Natural killer cell (primary cell): ENCODE measurements at regions not wholly inside any gene's neighbourhood (a gene's known extent, or its start where the extent isn't known, plus 50 kb on each side); places are given as distances from the start of the nearest gene placed in this dataset.
A peak's percentile ranks its signal among the peaks of the same experiment; 100 is the strongest.

Experiments used
- ATAC-seq, 3 donors: fragments of 150-1000 bp in 2 of 3; fragments of 200-7000 bp in 1 of 3; cut with Tn5 transposase; 1 replicate in 1 of 3; 2 replicates in 2 of 3; pipeline ENCODE4 v1.10.0; 2021; ENCODE audit warnings: mild to moderate bottlenecking in 2 of 3, moderate library complexity in 2 of 3
- DNase-seq, 2 donors: peaks; one replicate each; pipeline versions ENCODE4 v3.0.0 to v3.0.0-alpha.2; 2013 to 2021; ENCODE audit warnings: mixed read lengths in 1 of 2
- H3K27ac ChIP-seq: one replicate; pipeline ENCODE4 v1.5.1; 2013; ENCODE audit warnings: mild to moderate bottlenecking, low read length
- H3K27me3 ChIP-seq: one replicate; pipeline ENCODE4 v1.6.1; 2013; ENCODE audit warnings: low read length; ENCODE audit not compliant: control insufficient read depth, insufficient read depth
- H3K36me3 ChIP-seq: one replicate; pipeline ENCODE4 v1.6.1; 2013; ENCODE audit warnings: low read length; ENCODE audit not compliant: control insufficient read depth, insufficient read depth
- H3K4me1 ChIP-seq: one replicate; pipeline ENCODE4 v1.6.1; 2013; ENCODE audit warnings: low read length; ENCODE audit not compliant: control insufficient read depth, insufficient read depth
- H3K4me3 ChIP-seq: one replicate; pipeline ENCODE4 v1.5.1; 2013; ENCODE audit warnings: low read length
- H3K9me3 ChIP-seq: one replicate; pipeline ENCODE4 v1.6.1; 2013; ENCODE audit warnings: low read length; ENCODE audit not compliant: control insufficient read depth, insufficient read depth
- H3K27ac Mint-ChIP-seq, 2 donors: one replicate each; pipeline ENCODE4 v1.8.0; 2022; ENCODE audit warnings: mild to moderate bottlenecking in 2 of 2, mixed read lengths in 2 of 2, moderate library complexity in 1 of 2
- H3K27me3 Mint-ChIP-seq, 2 donors: one replicate each; pipeline ENCODE4 v1.8.0; 2022; ENCODE audit warnings: low read depth in 2 of 2, mixed read lengths in 2 of 2
- H3K36me3 Mint-ChIP-seq: one replicate; pipeline ENCODE4 v1.8.0; 2022; ENCODE audit warnings: mixed read lengths
- H3K4me1 Mint-ChIP-seq, 2 donors: one replicate each; pipeline ENCODE4 v1.8.0; 2022; ENCODE audit warnings: mixed read lengths in 2 of 2
- H3K4me3 Mint-ChIP-seq: one replicate; pipeline ENCODE4 v1.8.0; 2022; ENCODE audit warnings: mild to moderate bottlenecking, moderate library complexity, mixed read lengths
- H3K9me3 Mint-ChIP-seq, 2 donors: one replicate each; pipeline ENCODE4 v1.8.0; 2022; ENCODE audit warnings: mixed read lengths in 2 of 2
- WGBS: methylation state at CpG from one replicate; pipeline ENCODE4 v1.1.7; 2013; ENCODE audit warnings: missing lambda C conversion rate; ENCODE audit not compliant: insufficient coverage; 5-methylcytosine and 5-hydroxymethylcytosine counted together
- intact Hi-C: fragments of 100-400 bp; cut with micrococcal nuclease; formaldehyde crosslinking; loops from one replicate; pipeline ENCODE4 v1.14.2; 2022
- TF ChIP-seq, protein P1 (sequence below): fragments of 200-600 bp; IDR thresholded peaks from one replicate; pipeline ENCODE4 v1.8.0; 2022; ENCODE audit warnings: antibody characterized with exemption

DNA sequence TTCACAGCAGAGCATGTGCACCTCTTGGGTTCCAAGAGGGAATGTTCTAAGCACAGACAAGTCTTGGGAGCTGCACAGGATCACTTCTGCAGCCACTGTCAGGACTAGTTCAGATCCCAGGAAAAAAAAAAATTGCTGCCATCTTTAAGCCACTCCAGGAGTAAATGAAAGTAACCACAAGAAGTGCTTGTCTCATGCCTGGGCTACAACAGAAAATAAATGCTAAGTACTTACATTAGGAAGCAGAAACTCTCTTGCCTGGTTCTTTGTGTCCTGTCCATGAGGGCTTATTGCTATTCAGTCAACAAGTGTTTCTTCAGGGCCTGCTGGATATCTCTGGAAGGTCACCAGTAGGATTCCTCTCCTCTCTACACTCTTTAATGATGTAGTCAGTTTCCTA is 176.1 kb downstream of the KTN1 start:
- Histone ChIP-seq H3K27me3 (no peaks in the 10 kb centered on the region), H3K36me3 (no peaks in the 10 kb centered on the region), H3K9me3 (no peaks in the 10 kb centered on the region), H3K4me1 (no peaks in the 10 kb centered on the region), H3K4me3 (no peak overlapping the region), H3K27ac (no peak overlapping the region)
- H3K9me3 Mint-ChIP-seq = no peaks in the 10 kb centered on the region
- intact Hi-C loops = no loop called here
- peak overlapping the region in 1 of 2 donors; percentile 29 for H3K27ac Mint-ChIP-seq
- no peak overlapping the region for H3K4me3 Mint-ChIP-seq
- H3K36me3 Mint-ChIP-seq = no peaks in the 10 kb centered on the region
- TF ChIP-seq, protein P1, sequence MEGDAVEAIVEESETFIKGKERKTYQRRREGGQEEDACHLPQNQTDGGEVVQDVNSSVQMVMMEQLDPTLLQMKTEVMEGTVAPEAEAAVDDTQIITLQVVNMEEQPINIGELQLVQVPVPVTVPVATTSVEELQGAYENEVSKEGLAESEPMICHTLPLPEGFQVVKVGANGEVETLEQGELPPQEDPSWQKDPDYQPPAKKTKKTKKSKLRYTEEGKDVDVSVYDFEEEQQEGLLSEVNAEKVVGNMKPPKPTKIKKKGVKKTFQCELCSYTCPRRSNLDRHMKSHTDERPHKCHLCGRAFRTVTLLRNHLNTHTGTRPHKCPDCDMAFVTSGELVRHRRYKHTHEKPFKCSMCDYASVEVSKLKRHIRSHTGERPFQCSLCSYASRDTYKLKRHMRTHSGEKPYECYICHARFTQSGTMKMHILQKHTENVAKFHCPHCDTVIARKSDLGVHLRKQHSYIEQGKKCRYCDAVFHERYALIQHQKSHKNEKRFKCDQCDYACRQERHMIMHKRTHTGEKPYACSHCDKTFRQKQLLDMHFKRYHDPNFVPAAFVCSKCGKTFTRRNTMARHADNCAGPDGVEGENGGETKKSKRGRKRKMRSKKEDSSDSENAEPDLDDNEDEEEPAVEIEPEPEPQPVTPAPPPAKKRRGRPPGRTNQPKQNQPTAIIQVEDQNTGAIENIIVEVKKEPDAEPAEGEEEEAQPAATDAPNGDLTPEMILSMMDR = no peak
- no peak for ATAC-seq
- DNase-seq = no peak
- H3K4me1 Mint-ChIP-seq = peaks cover 8% of the 10 kb centered on the region in 2 donors
- H3K27me3 Mint-ChIP-seq = no peaks in the 10 kb centered on the region

DNA sequence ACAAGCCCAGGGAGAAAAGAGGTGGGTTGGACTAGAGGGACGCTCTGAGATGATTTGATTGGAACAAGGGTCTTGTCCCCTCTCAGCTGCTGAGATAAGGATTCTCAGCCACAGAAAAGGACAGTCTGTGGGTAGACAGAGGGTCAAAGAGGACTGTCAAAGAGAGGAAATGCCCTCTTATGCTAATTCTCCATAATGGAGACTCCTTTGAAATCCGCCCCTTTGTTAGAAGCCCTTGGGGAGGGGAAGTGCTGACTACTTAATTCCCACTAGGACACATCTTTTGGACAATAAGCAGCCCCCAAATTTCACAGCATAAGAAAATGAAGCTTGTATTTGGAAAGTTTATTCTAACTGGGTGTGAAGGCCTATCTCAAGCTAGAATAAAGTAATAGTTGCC is 176.6 kb downstream of the KTN1 start:
- no peaks in the 10 kb centered on the region for H3K4me1 ChIP-seq
- 86% methylated on average over 1 of the region's 2 CpGs for WGBS
- H3K27me3 ChIP-seq = no peaks in the 10 kb centered on the region
- no peaks in the 10 kb centered on the region for H3K9me3 ChIP-seq
- Mint-ChIP-seq H3K27ac (peak overlapping the region in 1 of 2 donors; percentile 29), H3K27me3 (peaks cover 0 to under 1% of the 10 kb centered on the region in 2 donors), H3K4me3 (no peak overlapping the region), H3K4me1 (peaks cover 8% of the 10 kb centered on the region in 2 donors), H3K36me3 (no peaks in the 10 kb centered on the region), H3K9me3 (no peaks in the 10 kb centered on the region)
- TF ChIP-seq, protein P1 = no peak
- ATAC-seq (no peak), DNase-seq (no peak)
- H3K27ac ChIP-seq = no peak overlapping the region
- H3K36me3 ChIP-seq = no peaks in the 10 kb centered on the region
- H3K4me3 ChIP-seq = no peak overlapping the region
- intact Hi-C loops = no loop called here

DNA sequence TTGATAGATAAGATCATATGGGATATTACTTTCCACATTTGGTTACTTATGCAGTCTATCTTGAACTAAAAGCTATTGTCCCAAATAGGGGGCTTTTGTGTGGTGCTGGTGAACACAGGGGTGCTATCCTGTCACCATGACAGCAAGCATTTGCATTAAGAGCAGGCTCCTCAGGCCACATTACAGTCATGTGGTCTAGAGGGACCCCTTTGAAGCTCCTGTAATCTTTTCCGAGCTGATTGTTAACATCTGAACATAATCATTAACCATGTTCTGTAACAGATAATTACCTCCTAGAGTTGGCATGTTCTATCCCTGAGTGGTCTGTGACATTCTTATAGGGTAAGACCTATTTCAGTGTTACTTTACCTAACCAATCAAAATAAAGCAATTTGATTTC is 178.8 kb downstream of the KTN1 start:
- H3K27ac Mint-ChIP-seq = no peak overlapping the region
- Histone ChIP-seq H3K9me3 (no peaks in the 10 kb centered on the region), H3K27me3 (no peaks in the 10 kb centered on the region), H3K4me3 (no peak overlapping the region), H3K36me3 (no peaks in the 10 kb centered on the region), H3K27ac (no peak overlapping the region), H3K4me1 (no peaks in the 10 kb centered on the region)
- TF ChIP-seq, protein P1 = no peak
- DNase-seq = no peak
- peaks cover 0 to 4% of the 10 kb centered on the region in 2 donors for H3K27me3 Mint-ChIP-seq
- WGBS = 50% methylated on average over 1 of the region's 1 CpG
- H3K9me3 Mint-ChIP-seq = no peaks in the 10 kb centered on the region
- intact Hi-C loops = no loop called here
- no peaks in the 10 kb centered on the region for H3K36me3 Mint-ChIP-seq
- H3K4me1 Mint-ChIP-seq = no peaks in the 10 kb centered on the region
- no peak for ATAC-seq
- no peak overlapping the region for H3K4me3 Mint-ChIP-seq

DNA sequence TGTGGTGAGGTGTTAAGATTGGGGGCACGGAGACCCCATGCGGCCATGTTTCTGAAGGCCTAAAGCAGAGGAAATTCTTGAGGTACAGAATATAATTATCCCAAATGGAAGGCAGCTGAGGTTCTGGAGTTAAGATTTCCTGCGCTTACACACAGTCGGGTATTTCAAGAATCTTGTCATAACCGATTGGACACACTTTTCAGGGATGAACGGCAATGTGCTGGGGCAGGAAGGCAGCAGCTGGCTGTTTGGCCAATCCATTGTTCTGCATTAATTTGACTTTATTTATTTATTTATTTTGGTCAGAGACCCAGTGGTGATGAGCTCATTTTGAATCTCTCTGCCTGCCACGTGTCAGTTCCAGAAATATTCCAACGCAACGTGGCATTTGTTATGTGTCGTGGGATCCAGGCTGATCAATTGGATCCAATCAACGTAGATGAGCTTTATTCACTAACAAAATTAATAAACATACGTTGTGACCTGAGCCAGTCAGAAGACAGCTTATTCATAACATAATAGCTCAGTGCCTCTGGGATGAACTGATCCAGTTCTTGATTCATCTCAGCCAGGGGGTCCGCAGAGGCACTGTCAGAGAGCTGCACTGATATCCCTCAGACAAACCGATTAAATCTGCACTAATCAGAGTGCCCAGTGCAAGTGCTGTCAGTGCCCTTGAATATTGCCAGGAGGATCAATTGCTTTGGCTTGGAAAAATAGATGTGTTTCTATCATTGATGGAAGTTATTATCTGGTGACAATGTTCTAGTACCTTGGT is 181.0 kb downstream of the KTN1 start:
- Histone ChIP-seq H3K9me3 (no peaks in the 10 kb centered on the region), H3K4me1 (no peaks in the 10 kb centered on the region), H3K27me3 (no peaks in the 10 kb centered on the region), H3K4me3 (no peak overlapping the region), H3K36me3 (no peaks in the 10 kb centered on the region), H3K27ac (no peak overlapping the region)
- Mint-ChIP-seq H3K4me3 (no peak overlapping the region), H3K36me3 (peaks cover 8% of the 10 kb centered on the region), H3K9me3 (no peaks in the 10 kb centered on the region), H3K4me1 (no peaks in the 10 kb centered on the region), H3K27me3 (peaks cover 7 to 11% of the 10 kb centered on the region in 2 donors), H3K27ac (no peak overlapping the region)
- DNase-seq (no peak), ATAC-seq (no peak)
- intact Hi-C loops = no loop called here
- 93% methylated on average over 14 of the region's 14 CpGs for WGBS
- TF ChIP-seq, protein P1 = no peak
